GM19452 (cell line): ENCODE measurements at regions not wholly inside any gene's neighbourhood (a gene's known extent, or its start where the extent isn't known, plus 50 kb on each side); places are given as distances from the start of the nearest gene placed in this dataset.

ENCODE experiments used
- ATAC-seq: cut with Tn5 transposase; IDR thresholded peaks from one replicate; pipeline ENCODE4 v1.9.1; 2021; ENCODE audit not compliant: unreplicated experiment

GRCh38 chr4:179071131-179071530, 1628.9 kb upstream of the AGA start:
- ATAC-seq, result no peak

DNA sequence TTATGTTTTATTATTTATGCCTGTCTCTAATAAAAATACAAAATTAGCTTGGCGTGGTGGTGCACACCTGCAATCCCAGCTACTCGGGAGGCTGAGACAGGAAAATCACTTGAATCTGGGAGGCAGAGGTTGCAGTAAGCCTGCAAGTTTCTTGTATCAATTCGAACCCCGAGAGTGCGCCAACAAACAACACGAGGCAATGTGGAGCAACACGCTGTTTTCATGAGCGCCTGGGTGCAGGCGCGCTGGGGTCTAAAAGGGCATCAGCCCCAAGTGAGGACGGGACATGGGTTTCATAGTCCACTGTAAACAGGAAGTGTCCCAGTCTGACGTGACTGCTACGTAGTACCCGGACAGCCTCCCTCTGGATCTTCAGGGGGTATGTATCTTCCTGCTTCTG, 1634.6 kb upstream of the AGA start:
- no peak for ATAC-seq

DNA sequence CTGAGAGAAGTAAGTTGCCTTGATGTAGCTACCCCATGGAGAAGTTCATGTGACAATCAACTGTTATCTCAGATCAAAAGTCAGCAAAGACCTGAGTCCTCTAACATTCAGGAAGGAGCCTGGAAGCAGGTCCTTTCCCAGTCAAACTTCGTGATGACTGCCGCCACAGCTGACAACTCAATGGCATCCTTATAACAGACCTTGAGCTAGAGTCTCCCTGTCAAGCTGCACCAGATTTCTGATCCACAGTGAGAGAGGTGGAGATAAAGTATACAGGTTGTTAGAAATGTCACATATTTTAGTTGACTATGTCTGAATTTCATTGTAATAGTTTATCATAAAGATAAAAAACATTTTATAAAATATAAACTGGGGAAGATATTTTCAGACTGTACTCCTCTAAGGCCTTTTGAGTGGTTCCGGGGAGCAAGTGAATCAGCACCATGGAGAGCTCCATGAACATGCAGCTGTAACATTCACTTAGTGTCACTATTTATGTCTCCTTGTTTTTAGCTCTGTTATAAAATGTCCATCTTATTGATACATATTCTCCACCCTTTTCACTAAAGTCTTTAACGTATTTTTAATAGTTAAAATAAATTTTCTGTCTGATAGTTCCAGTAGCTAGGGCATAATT, 1653.5 kb upstream of the AGA start:
- no peak for ATAC-seq

- ATAC-seq, result no peak
Observed at GRCh38 chr4:179097741-179098140, 1655.5 kb upstream of the AGA start.

- no peak for ATAC-seq
Observed at GRCh38 chr4:179110356-179110755, 1668.1 kb upstream of the AGA start.

- no peak for ATAC-seq
Observed at GRCh38 chr4:179110816-179111215, 1668.6 kb upstream of the AGA start.

GRCh38 chr4:179112441-179113170, 1670.4 kb upstream of the AGA start:
- ATAC-seq, result no peak

DNA sequence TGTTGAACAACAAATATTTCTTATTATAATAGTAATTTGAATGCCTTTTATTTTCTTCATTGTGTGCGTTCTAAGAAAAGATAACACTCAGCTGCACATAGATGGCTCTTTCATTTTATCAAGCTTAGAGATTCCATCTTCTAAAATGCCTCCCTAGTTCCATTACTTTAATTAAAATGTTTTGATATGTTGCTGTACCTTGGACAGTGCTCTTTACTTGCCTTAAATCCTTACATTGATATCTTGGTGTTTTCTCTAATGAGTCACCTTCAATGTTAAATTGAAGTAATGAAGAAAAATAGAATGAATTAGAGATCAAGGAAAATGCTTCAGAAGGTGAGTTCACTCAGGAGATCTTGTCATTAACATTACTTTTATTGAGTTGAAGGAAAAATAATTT, 1672.4 kb upstream of the AGA start:
- ATAC-seq, result no peak

GRCh38 chr4:179116011-179116410, 1673.8 kb upstream of the AGA start:
- ATAC-seq, result no peak

GRCh38 chr4:179116581-179116980, 1674.3 kb upstream of the AGA start:
- no peak for ATAC-seq

- no peak for ATAC-seq
Observed at GRCh38 chr4:179123084-179123483, 1680.8 kb upstream of the AGA start.

- ATAC-seq, result no peak
Observed at GRCh38 chr4:179124419-179124818, 1682.2 kb upstream of the AGA start.

DNA sequence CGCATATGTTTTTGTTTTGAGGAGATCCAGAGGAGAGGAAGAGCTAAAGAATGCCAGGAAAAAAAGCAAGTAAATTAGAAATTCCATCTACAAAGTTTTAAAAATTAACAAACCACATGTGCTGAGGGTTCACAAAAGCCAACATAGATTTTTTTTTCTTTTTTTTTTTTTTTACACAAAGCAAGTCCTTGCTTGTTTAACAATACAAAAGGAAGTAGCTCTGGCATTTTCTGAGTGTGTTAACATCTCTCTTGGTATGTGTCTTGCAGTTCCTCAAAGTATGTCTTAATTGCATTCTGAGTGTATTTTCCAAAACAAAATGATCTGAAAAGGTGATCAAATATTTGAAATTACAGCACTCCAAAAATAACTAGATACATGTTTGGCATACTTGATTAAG, 1682.7 kb upstream of the AGA start:
- ATAC-seq, result no peak

DNA sequence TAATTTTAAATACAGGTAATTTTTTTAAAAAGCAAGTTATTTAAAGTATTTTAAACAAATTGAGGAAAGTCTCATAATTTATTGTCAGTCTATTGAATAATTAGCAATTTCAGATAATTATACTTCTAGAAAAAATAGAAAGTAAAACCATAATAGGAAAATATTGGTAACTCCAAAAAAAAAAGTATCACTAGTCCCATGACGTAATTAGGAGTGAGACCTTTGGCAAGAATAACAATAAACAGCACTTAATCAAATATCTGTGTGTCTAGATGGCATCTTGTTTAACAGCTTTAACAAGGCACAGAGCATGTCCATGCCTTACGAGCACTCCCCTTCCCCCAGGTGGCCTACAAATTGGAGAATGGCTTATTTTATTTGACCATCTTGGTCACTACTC, 1683.6 kb upstream of the AGA start:
- no peak for ATAC-seq

- no peak for ATAC-seq
Observed at GRCh38 chr4:179128299-179128698, 1686.1 kb upstream of the AGA start.

GRCh38 chr4:179130122-179130714, 1688.0 kb upstream of the AGA start:
- ATAC-seq, result no peak

GRCh38 chr4:179145746-179146525, 1703.7 kb upstream of the AGA start:
- no peak for ATAC-seq

DNA sequence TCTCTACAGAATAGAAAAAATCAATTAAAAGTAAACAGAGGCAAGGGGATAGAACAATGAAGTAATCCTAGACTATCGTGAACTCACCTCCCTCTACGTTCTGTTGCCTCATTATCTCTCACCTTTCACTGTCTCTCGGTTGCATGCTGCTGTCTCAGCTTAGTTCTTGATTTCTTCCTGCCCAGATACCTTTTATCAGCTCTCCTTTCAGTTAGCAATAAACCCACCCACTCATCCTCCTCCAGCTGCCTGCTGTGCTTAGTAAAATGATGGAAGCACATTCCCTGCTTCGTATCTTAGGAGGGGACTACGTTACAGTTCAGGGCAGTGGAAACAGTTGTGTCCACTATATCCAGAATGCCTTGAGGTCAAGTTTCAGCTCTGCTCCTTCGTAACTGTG, 1709.5 kb upstream of the AGA start:
- ATAC-seq, result no peak

GRCh38 chr4:179163147-179163546, 1720.9 kb upstream of the AGA start:
- no peak for ATAC-seq

DNA sequence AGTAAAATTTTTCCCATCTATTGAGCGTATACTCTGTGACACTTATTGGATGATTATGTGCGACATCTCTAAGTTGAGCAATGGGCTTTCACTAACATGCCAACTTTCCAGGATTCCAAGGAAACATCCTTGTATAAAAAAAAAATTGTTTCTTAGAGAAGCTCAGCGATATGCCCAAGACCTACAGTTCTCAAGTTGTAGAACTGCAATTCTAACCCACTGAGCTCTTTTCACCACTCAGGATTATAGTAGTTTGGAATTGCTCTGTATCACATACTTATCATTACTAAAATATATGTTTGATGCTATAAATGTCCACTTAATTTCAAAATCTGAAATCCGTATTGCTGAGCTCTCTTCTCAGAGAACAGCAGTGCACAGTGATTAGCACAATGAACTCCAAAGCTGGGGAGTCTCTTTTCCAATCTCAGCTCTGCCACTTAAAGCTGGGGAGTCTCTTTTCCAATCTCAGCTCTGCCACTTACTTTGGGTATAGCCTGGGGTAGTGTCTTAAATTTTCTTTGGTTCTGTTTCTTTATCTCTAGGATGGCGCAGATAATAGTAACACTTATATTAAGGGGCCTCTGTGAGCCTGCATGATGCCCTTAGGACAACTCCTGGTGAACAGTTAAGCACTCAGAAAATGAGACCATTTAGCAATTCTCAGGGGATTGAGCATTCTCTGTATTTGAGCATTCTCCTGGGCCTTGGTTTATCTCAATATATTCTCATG, 1722.2 kb upstream of the AGA start:
- no peak for ATAC-seq
